ENCODE measurements at regions not wholly inside any gene's neighbourhood (a gene's known extent, or its start where the extent isn't known, plus 50 kb on each side); places are given as distances from the start of the nearest gene placed in this dataset.

- ChIA-PET POLR2A (interaction anchor here (0.6 kb wide), 1 partner anchor 166 kb away, joined by 10 read pairs; no protein-coding TSS in a partner anchor), CTCF (interaction anchor here (0.9 to 1.3 kb wide), 3 partner anchors 9 to 50 kb away, joined by 3 to 4 read pairs (median 3); no protein-coding TSS in a partner anchor)
Observed at GRCh38 chr22:34973926-34974325, 92.0 kb upstream of the ISX start.

GRCh38 chr22:34975721-34976120 lies 90.2 kb upstream of the ISX start:
- no peak for DNase-seq (ENCODE audit: extremely low spot score)
- CTCF ChIA-PET = interaction anchor here (0.7 to 1.2 kb wide), 3 partner anchors 9 to 175 kb away, joined by 3 to 4 read pairs (median 3); no protein-coding TSS in a partner anchor
- POLR2A ChIA-PET = no interaction called here
- TF ChIP-seq CTCF (IDR thresholded peaks at IDR 0.05; ENCODE audit: control extremely low read depth, extremely low read depth, low read depth, missing control alignments) = no peak

More at GRCh38 chr22:34973926-34974325, 92.0 kb upstream of the ISX start:
- TF ChIP-seq CTCF (IDR thresholded peaks at IDR 0.05; ENCODE audit: control extremely low read depth, extremely low read depth, low read depth, missing control alignments) = no peak
- no peak for DNase-seq (ENCODE audit: extremely low spot score)

GRCh38 chr22:34976474-34976873 lies 89.5 kb upstream of the ISX start:
- TF ChIP-seq CTCF (IDR thresholded peaks at IDR 0.05; ENCODE audit: control extremely low read depth, extremely low read depth, low read depth, missing control alignments) = no peak
- ChIA-PET CTCF (interaction anchor here (0.7 to 1.2 kb wide), 3 partner anchors 8 to 174 kb away, joined by 3 to 4 read pairs (median 3); no protein-coding TSS in a partner anchor), POLR2A (no interaction called here)

GRCh38 chr22:34976886-34977285 lies 89.1 kb upstream of the ISX start:
- no peak for TF ChIP-seq CTCF (IDR thresholded peaks at IDR 0.05; ENCODE audit: control extremely low read depth, extremely low read depth, low read depth, missing control alignments)
- CTCF ChIA-PET = no interaction called here
- POLR2A ChIA-PET = no interaction called here
- DNase-seq (ENCODE audit: extremely low spot score) = no peak

More at GRCh38 chr22:34976474-34976873, 89.5 kb upstream of the ISX start:
- no peak for DNase-seq (ENCODE audit: extremely low spot score)

- TF ChIP-seq CTCF (IDR thresholded peaks at IDR 0.05; ENCODE audit: control extremely low read depth, extremely low read depth, low read depth, missing control alignments) = no peak
- DNase-seq (ENCODE audit: extremely low spot score) = no peak
- CTCF ChIA-PET = interaction anchor here (1.1 kb wide), 1 partner anchor 20 kb away, joined by 3 read pairs; no protein-coding TSS in a partner anchor
- POLR2A ChIA-PET = no interaction called here
Observed at GRCh38 chr22:34986523-34986922, 79.4 kb upstream of the ISX start.

GRCh38 chr22:34992672-34993071 lies 73.3 kb upstream of the ISX start:
- CTCF ChIA-PET = interaction anchor here (1.1 to 1.5 kb wide), 3 partner anchors 17 to 31 kb away, joined by 3 to 4 read pairs (median 4); no protein-coding TSS in a partner anchor
- no peak for DNase-seq (ENCODE audit: extremely low spot score)
- POLR2A ChIA-PET = no interaction called here
- TF ChIP-seq CTCF (IDR thresholded peaks at IDR 0.05; ENCODE audit: control extremely low read depth, extremely low read depth, low read depth, missing control alignments) = no peak
